Daoy (cell line): ENCODE measurements at regions not wholly inside any gene's neighbourhood (a gene's known extent, or its start where the extent isn't known, plus 50 kb on each side); places are given as distances from the start of the nearest gene placed in this dataset.

Experiments
- DNase-seq: peaks from one replicate; pipeline ENCODE4 v3.0.0-alpha.2; 2015; ENCODE audit warnings: low read depth

DNA sequence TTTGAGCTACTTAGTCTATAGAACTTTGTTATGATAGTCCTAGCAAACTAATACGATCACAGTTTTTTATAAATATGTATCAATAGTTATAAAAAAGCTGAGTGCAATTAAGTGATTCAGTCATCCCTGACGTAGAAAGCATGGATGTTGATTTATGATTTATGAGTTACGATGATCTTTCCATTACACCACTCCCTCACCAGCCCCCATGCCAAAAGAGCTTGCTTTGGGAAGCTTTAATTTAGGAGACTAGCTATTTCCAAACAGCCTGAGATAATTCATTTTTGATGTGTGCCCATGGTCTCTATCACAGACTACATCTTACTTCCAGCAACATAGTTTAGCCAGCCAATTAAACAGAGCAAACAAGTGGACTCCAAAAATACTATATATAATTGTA is 256.8 kb downstream of the GABRG2 start:
- DNase-seq: no peak

DNA sequence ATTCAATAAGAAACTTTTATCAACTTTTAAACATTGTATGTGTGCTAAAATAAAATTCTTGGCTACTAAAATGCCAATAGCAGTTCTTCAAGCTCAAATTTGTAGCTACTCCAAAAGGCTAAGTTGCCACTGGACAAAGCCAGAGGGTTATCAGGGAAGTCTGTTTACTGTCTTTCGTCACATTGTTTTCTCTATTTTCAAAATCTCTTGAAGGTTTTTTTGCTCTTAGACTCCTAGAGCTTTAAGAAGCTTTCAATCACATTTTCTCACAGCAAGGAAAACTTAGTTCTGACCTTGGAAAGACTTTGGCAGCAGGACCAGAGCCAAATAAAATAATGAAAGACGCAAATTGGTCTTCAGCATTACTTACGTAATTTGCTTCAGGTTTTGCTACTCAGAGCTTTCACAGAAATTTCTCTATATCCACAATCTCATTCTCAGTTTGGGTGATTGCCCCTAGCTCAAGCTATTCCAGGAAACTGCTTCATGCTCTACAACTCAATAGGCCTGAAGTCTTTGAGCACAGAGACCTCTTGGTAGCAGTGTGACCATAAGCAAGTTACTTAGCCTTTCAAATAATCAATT is 257.7 kb downstream of the GABRG2 start:
- DNase-seq: no peak

DNA sequence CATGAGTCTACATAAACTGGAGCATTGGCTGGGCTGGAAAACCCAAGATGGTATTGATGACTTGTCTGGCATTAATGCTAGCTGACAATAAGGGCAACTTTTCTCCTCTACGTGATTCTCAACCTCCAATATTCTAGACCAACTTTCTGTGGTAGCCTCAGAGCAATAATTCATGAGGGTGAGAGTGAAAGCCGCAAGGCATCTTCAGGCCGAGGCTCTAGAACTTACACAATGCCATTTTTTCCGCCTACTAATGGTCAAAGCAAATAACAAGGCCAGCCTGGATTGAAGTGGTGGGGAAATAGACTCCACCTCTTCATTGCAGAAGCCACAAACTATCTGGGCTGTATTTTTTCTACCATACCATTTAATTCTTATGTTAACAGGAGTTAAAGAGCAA is 267.4 kb downstream of the GABRG2 start:
- no peak for DNase-seq

DNA sequence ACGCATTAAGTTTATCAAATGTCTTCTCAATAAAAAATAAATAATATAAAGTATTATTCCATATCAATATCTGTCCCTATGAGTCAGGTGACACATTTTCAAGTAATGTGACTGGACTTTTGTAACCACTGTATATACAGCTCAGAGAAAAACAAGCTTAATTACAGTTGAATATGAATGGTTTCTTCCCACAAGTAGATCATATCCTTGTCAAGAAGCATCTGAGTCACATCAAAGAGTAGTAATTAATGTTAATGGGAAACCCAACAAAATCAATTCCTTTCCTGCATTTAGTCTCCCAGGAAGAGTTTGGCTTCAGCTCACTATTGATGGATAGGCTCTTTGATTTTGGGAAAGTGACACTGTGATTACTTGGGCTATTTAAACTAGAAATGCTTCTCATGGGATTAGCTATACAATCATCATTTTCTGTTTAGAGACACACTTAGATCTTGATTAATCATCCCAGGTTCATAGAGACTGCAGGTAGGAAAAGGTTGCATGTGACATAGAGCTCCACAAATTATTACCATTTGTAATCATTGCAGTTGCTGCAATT is 292.9 kb downstream of the GABRG2 start:
- no peak for DNase-seq

DNA sequence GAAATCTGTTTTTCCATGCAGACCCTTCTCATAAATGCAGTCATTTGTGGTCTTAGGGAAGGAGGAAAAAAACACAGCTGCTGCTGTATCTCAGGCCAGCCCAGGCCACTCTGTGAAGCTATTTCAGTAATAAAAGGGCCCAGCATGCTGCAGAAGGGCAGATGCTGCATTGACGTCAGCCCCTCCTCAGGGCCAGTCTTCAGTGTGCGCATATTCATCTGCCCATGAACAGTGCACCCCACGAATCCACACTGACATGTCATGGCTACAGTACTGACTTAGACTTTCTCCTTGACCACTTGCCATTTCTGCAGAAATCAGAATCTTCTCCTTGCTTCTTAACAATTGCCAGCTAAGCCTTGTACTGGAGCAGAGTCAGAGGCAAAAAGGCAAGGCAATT is 304.7 kb downstream of the GABRG2 start:
- no peak for DNase-seq

DNA sequence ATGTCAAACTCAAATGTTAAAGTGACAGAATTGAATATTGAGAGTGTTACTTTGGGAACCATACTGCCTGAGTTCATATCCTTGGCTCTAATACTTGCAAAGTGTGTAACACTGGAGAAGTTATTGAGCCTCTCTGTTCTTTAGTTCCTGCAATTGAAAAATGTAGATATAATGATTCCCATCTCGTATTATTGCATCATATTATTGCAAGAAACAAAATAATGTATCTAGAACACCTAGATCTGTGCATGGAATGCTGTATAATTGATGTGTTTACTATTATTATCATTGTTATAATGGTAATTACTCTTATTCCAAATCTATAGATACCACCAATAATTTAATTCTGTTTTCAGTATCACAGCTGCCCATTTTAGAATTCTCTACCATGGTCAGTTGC is 310.3 kb downstream of the GABRG2 start:
- no peak for DNase-seq

DNA sequence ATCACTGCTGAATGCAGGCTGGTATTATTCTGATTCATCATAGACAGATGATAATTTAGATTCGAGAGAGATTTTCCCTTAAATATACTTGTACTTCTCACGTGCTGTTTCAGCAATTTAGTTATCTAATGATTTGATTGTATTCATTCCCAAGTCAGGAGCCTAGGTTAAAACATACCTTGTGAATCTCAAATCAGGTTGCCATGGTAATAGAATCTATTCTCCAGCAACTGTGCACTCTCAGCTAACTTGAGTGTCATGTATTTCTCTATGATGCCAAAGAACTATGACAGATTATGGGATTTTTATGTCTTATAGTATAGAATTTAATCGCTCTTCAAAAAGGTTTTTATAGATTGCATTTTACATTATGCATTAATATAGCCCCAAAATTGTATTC is 315.3 kb downstream of the GABRG2 start:
- DNase-seq: no peak

DNA sequence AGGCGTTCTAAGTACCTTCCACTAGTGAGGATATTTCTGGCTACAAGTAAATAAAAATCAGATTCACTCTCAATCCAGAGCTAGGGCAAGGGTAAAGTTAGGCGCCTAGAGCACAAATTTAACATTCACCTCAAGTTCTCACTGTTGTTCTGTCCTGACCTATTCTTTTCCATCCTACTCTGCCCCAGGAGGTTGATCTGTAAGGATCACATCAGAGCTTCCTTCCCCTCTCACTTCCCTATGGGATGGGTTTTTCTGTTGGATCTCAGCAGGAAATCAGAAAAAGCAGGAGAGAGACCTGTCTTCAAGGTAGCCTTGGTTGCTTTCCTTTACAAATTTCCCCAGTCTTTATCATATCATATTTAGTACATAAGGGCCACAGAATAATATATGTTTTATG is 316.7 kb downstream of the GABRG2 start:
- no peak for DNase-seq

DNA sequence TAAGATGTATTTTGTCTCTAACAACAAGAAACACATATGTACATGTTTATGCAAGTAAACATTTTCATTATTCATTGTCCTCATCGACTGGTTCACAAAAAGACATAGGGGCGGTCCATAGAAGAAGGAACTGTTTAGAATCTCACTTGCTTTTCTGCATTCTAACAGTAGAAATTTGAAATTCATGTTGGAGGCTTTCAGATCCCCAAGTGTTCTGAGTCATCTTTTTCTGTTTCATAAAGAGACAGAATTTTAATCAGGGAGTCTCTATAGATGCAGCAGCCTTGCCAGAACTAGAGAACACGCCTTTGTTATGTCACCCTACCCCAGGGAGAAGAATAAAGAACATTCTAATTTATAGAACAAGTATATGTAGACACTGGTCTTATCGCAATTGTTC is 324.3 kb downstream of the GABRG2 start:
- no peak for DNase-seq

DNA sequence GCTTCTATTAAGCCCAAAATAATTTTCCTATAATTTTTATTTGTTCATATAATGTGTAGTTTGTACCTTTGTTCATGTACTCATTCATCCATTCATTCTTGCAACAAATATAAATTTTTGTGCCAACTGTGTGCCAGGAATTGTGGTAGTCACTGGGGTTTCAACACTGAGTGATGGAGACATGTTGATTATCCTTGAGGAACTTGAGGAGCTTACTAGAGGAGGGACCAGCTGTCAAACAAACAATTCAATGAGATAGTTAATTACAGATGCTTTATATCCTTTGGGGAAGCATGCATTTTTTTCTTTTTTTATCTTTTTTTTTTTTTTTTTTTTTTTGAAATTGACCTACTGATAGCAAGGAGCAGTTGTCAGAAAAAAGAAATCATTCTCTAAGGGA is 324.8 kb downstream of the GABRG2 start:
- DNase-seq: no peak

DNA sequence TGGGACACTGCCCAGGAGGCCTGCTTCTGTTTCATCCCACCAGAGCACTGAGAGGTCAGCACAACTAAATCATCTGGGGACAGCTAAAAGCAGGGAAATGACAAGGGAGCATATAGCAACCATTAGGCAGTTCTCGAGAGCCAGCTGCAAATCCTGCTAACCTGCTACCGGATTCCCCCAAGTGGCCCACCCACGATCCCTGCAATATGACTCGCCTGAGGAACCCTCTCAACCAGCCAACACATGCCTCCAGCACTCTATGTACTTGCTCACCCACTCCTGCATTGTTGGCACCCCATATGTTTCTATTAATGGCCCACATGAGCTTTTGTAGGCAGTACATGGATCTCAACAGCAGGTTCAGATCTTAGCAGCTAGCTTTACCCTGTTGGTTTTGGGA is 326.0 kb downstream of the GABRG2 start:
- no peak for DNase-seq

DNA sequence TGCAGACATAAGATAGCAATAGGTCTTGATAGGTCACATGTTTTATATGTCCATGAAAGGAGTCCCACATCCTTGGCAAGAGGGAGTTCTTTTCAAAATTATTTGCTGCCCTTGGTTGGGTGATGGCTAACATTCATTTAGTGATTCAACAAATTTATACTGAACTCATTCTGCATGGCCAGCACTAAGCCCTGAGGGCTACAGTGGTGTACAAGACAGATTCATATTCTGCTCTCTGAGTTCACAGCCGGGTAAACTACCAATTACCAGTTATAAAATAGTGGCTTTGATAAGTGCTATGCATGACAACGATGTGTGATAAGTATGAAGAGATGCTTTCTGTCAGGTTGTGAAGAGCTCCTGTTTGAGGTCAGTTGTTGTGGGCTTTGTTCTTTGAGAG is 340.0 kb downstream of the GABRG2 start:
- DNase-seq: no peak

DNA sequence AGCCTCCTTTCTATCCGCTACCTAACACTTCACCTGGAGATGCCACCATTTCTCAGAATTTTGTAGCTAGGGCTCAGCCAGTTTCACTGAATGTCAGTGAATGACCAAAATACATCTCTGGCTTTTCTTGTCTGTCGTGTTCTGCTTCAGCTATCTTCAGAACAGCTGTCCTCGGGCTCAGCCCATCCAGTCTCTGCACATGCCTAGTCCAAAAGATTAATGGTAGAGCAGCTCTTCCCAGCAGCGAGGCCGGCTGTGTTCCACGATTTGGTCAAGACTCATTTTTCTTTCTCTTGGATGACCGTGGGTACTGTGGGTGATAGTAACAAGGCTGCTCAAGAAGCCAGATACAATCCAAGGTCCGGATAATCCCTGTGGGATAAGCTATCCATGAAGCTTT is 342.8 kb downstream of the GABRG2 start:
- DNase-seq: no peak

DNA sequence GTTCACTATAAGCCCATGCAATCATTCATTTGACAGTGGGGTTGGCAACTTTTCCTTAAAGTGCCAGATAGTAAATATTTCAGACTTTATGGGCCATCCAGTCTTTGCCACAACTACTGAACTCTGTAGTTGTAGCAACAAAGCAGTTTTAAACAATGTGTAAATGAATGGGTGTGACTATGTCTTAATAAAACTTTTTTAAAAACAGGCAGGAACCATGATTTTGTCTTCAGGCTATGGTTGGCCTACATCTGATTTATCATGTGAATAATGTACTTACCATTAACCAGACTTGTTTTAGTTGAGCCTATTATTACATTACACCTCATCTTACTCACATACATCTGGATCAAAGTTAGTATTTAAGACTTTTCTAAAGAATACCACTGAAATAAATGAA is 361.6 kb downstream of the GABRG2 start:
- DNase-seq: no peak

DNA sequence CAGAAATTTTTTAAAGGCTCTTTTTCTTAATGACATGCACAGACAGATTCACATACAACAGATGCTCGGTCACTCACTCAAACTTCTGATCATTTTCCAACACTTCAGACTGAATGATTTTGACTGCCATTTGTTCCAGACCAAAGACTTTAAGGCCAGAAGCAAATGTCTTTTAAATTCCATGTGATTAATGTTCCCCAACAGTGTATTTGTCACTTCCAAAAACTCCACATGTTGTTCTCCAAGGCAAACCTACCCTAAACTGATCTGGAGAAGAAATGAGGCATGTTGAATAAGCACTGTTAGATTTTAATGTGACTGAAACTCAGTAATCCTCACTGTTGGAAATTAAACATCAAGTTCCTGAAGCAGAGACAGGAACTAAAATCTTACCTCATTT is 366.7 kb downstream of the GABRG2 start:
- no peak for DNase-seq

DNA sequence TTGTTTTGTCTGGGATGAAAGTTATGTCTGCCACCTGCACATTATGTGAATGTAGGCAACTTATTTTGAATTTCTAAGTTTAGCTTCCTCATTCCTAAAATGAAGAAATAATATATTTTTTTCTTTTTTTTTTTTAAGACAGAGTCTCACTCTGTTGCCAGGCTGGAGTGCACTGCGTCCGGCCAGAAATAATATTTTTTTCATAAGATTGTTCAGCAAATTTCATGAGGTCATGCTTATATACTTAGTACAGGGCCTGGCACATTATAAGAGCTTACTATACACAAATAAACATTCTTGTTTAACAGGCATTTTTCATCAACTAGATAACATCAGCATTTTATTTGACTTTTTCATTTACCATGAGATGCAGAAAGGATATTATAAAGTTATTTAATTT is 368.5 kb downstream of the GABRG2 start:
- DNase-seq: no peak

DNA sequence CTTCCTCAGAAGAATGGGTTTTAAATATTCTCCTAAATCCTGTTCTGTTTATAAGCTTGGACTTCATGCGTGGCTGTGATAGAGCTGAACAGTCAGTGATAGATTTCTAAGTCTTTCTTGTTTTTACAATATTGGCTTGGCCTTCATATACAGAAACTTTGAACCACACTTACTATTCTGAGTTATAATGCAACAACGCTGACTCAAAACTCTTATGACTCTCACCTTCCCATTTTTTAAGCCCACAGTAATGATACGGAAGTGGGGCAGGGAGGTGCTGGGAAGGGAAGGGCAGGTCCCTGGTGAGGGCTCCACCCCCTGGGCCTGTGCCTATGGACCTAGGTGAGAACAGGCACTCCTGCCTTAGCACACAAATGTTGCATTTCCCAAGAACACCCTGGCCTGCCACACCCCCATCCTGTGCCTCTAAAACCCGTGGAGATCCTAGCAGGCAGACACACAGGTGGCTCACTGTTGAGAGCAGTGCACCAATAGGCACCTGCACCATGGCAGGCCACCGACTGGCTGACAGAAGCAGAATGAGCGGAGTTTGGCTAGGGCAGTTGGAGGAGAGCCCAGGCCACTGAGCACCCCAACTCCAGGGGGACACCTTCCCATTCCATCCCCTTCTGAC is 376.7 kb downstream of the GABRG2 start:
- no peak for DNase-seq

DNA sequence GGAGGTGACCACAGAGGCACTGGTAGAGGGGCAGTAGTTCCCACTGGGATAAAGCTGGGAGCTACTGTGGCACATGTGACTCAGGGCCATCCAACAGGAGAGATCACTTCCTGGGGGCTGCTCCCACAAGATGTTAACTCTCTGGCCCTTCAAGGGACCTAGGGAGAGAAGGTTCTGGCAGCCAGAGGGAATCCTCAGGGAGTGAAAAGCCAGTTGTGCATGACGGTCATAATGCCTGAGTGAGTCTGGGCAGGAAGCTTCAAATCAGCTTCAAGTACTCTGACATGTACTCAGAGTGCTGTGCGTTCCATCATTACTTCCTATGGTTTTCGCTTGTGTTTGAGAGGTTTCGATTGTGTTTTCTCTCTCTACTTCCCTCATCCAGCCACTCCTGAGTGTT is 388.5 kb downstream of the GABRG2 start:
- no peak for DNase-seq

DNA sequence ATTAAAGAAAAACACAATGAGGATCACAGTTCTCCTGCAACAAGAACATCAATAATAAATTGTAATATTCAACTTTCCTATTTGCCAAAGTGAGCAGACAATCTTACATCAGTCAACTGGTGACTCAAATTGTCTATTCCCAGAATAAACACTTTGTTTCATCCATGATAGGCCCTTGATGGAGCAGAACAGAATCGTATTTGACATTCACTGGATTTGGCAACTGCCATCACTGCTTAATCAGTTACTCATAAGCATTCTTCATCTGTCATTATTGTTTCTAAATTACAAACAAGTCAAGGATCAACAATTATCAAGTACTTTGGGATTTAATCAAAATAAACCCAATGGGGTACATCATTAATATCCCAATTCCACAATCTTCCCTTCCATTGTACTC is 398.4 kb downstream of the GABRG2 start:
- no peak for DNase-seq

DNA sequence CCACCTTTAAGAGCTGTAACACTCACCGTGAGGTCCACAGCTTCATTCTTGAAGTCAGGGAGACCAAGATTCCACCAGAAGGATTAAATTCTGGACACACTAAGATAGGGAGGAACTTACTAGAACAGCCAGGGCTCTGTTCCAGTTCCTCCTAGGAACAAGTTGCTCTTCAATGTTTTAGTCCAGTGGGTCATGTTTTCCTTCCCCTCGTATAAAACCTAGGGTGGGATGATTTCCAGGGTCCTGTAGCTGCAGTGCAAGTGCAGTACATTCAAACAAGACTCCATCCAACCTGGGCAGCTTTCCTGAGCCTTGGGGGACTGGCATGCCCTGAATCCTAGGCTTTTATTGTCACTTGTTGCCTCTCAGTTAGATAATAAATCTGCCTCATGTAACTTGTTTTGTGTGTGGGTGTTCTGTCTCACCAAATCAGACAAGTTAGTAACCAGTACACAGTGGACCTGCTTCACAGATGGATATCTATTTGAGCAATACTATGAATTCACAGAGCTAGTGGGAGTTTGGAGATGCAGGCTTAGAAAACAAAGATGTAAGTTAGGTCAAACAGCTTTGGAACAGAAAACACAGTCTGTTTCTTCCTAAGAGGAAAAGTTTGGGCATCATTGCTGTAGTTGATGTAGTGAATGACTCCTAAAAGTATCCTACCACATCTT is 405.6 kb downstream of the GABRG2 start:
- DNase-seq: no peak

DNA sequence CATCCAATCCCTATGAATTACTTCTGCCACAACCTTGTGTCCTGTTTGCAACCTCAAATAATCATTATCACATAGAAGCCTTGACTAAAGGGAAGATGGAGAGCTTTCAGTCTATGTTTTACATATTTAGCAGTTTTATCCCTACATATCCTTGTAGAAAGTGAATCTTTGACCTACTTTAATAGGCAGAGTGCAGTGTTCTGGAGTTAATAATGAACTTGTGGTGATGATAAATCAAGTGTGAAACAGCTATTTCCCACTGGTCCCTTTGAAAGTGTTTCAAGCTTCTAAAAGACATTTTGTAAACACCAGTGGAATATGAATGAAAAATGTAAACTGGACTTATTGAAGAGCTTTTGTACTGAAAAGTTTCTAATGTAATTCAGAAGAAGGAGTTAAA is 406.7 kb downstream of the GABRG2 start:
- DNase-seq: no peak

DNA sequence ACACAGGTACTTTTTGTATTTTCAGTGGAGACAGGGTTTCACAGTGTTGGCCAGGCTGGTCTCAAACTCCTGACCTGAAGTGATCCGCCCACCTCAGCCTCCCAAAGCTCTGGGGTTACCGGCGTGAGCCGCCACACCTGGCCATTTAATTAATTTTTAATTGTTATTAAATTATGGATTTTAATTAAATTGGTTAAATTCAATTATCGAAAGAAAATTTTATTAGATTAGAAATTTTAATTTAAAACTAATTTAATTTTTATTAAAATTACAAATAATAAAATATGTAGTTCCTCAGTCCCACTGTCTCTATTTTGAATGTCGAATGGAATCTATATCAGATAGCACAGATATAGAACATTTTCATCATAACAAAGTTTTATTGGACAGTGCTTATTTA is 416.5 kb downstream of the GABRG2 start:
- no peak for DNase-seq

DNA sequence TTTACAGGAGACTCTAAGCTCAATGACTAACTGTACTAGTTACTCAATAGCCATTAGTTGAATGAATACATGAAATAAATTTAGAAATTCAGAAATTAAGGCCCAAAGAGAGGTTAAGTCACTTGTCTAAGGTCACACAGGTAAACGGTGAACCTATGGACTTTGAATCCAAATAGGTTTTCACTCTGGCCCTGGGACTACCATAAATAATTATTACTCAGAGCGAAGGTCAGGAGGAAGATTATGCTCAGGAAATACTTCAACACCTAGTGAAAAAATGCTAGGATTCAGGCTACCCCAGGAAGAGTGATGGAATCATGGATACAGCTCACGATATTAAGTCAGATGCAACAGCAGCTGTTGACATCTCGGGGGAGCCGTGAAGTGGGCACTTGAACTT is 417.4 kb downstream of the GABRG2 start:
- no peak for DNase-seq
